IPS-18a (cell line): ENCODE measurements at regions not wholly inside any gene's neighbourhood (a gene's known extent, or its start where the extent isn't known, plus 50 kb on each side); places are given as distances from the start of the nearest gene placed in this dataset.
"Not testable (repeated sequence)": the region's sequence is repeated elsewhere in the genome, so short reads cannot be mapped to it uniquely, and the experiment has no call there.

Experiments
- H3K27ac ChIP-seq: one replicate; pipeline ENCODE4 v1.5.1; 2013; ENCODE audit warnings: low read length
- H3K27me3 ChIP-seq: one replicate; pipeline ENCODE4 v1.6.1; 2013; ENCODE audit warnings: mild to moderate bottlenecking, low read length; ENCODE audit not compliant: control insufficient read depth, insufficient read depth
- H3K36me3 ChIP-seq: one replicate; pipeline ENCODE4 v1.6.1; 2013; ENCODE audit warnings: low read depth, low read length; ENCODE audit not compliant: control insufficient read depth
- H3K4me1 ChIP-seq: one replicate; pipeline ENCODE4 v1.6.1; 2013; ENCODE audit warnings: low read depth, low read length; ENCODE audit not compliant: control insufficient read depth
- H3K4me3 ChIP-seq: one replicate; pipeline ENCODE4 v1.5.1; 2013; ENCODE audit warnings: low read length
- H3K9ac ChIP-seq: one replicate; pipeline ENCODE4 v1.6.1; 2013; ENCODE audit warnings: mild to moderate bottlenecking, low read length, moderate library complexity
- H3K9me3 ChIP-seq: one replicate; pipeline ENCODE4 v1.6.1; 2013; ENCODE audit warnings: low read depth, low read length; ENCODE audit not compliant: control insufficient read depth

DNA sequence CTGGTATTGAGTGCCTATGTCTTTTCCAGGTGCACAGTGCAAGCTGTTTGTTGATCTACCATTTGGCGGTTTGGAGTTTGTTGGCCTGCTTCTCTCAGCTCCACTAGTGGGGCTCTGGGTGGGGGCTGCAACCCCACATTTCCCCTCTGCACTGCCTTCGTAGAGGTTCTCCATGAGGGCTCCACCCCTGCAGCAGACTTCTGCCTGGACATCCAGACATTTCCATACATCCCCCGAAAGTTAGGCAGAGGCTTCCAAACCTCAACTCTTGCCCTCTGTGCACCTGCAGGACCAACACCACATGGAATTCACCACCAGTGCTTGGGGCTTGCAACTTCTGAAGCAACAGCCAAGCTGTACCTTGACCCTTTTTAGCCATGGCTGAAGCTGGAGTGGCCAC is 1024.1 kb downstream of the TMTC2 start:
- no peaks in the 10 kb centered on the region for H3K36me3 ChIP-seq
- no peaks in the 10 kb centered on the region for H3K27me3 ChIP-seq
- H3K27ac ChIP-seq = no peak overlapping the region
- peaks cover 30% of the 10 kb centered on the region for H3K9me3 ChIP-seq
- H3K4me1 ChIP-seq = no peaks in the 10 kb centered on the region
- H3K9ac ChIP-seq = no peak overlapping the region
- H3K4me3 ChIP-seq = no peak overlapping the region

DNA sequence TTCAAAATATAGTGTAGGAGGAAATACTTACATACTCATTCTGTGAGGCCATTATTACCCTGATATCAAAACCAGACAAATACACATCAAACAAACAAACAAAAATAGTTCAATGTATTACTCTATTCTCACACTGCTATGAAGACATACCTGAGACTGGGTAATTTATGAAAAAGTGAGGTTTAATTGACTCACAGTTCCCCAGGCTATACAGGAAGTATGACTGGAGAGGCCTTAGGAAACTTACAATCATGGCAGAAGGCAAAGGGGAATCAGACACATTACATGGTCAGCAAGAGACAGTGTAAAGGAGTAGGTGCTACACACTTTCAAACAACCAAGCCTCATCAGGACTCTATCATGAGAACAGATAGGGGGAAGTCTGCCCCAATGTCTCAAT is 1023.2 kb downstream of the TMTC2 start:
- no peak overlapping the region for H3K27ac ChIP-seq
- no peak overlapping the region for H3K9ac ChIP-seq
- no peaks in the 10 kb centered on the region for H3K4me1 ChIP-seq
- no peaks in the 10 kb centered on the region for H3K27me3 ChIP-seq
- H3K9me3 ChIP-seq = peaks cover 30% of the 10 kb centered on the region
- H3K4me3 ChIP-seq = no peak overlapping the region
- no peaks in the 10 kb centered on the region for H3K36me3 ChIP-seq

DNA sequence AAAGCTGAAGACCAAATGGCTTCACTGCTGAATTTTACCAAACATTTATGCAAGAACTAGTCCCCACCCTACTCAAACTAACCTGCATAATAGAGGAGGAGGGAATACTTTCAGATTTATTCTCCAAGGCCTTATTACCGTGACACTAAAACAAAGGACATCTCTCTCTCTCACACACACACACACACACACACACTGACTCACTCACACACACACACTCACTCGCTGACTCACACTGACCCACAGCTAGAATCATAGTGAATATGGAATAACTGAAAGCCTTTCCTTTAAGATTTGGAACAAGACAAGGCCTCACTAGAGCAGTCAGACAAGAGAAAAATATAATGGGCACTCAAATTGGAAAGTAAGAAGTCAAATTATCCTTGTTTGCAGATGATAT is 1014.1 kb downstream of the TMTC2 start:
- H3K36me3 ChIP-seq = no peaks in the 10 kb centered on the region
- H3K9me3 ChIP-seq = no peaks in the 10 kb centered on the region
- H3K4me1 ChIP-seq = no peaks in the 10 kb centered on the region
- no peak overlapping the region for H3K9ac ChIP-seq
- H3K4me3 ChIP-seq = no peak overlapping the region
- no peaks in the 10 kb centered on the region for H3K27me3 ChIP-seq
- no peak overlapping the region for H3K27ac ChIP-seq

DNA sequence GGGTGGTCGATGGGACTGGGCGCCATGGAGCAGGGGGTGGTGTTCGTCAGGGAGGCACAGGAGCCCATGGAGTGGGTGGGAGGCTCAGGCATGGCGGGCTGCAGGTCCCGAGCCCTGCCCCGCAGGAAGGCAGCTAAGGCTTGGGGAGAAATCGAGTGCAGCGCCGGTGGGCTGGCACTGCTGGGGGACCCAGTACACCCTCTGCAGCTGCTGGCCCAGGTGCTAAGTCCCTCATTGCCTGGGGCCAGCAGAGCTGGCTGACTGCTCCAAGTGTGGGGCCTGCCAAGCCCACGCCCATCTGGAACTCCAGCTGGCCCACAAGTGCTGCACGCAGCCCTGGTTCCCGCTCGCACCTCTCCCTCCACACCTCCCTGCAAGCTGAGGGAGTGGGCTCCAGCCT is 1009.6 kb downstream of the TMTC2 start:
- H3K27ac ChIP-seq, H3K4me3 ChIP-seq, H3K9ac ChIP-seq, H3K4me1 ChIP-seq, H3K36me3 ChIP-seq, H3K9me3 ChIP-seq, H3K27me3 ChIP-seq: not testable (repeated sequence)

DNA sequence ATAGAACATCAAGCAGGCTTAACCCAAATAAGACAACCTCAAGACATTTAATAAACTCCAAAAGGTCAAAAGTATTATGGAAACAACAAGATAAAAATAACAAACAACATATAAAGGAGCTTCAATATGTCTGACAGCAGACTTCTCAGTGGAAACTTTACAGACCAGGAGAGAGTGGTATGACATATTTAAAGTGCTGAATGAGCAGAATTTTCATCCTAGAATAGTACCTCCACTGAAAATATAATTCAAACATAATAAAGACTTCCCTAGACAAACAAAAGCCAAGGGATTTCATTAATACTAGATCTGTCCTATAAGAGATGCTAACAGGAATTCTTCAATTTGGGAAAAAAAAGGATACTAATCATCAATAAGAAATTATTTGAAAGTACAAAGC is 1005.0 kb downstream of the TMTC2 start:
- Histone ChIP-seq H3K9ac (no peak overlapping the region), H3K4me3 (no peak overlapping the region), H3K36me3 (no peaks in the 10 kb centered on the region), H3K27me3 (no peaks in the 10 kb centered on the region), H3K4me1 (no peaks in the 10 kb centered on the region), H3K27ac (no peak overlapping the region), H3K9me3 (peaks cover 2% of the 10 kb centered on the region)

DNA sequence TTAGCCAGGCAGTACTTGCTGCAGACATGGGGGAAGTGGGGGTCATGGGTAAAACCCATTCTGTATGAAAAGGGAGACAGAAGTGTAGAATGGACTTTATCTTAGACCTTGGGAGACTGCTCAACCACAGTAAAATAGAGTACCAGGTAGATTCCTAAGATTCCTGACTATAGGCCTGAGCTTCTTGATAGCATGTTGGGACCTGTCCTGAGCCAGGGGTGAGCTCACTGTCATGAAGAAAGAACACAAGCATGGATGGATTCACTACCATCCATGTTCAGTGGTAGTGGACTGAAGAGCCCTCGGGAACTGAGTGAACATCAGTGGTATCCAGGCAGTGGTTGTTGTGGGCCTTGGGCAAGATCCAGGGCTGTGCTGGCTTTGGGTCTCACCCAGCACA is 1003.8 kb downstream of the TMTC2 start:
- Histone ChIP-seq H3K9ac (no peak overlapping the region), H3K27ac (no peak overlapping the region), H3K27me3 (no peaks in the 10 kb centered on the region), H3K4me1 (no peaks in the 10 kb centered on the region), H3K4me3 (no peak overlapping the region), H3K36me3 (no peaks in the 10 kb centered on the region), H3K9me3 (peaks cover 2% of the 10 kb centered on the region)

DNA sequence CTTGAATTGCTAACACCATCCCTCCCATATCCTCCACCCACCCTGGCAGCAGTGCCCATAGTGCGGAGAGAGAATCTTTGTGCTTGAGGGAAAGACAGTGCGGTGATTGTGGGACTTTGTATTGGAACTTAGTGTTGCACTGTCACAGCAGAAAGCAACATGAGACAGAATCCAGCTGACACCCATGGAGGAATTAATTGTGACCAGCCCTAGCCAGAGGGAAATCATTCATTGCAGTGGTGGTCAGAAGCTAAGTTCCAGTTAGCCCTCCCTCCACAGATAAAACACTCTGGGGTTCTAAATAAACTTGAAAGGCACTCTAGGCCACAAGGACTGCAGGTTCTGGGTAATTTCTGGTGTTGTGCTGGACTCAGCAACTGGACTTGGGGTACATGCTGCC is 1002.6 kb downstream of the TMTC2 start:
- peaks cover 2% of the 10 kb centered on the region for H3K9me3 ChIP-seq
- H3K9ac ChIP-seq = no peak overlapping the region
- H3K4me1 ChIP-seq = no peaks in the 10 kb centered on the region
- H3K36me3 ChIP-seq = no peaks in the 10 kb centered on the region
- H3K27me3 ChIP-seq = no peaks in the 10 kb centered on the region
- no peak overlapping the region for H3K4me3 ChIP-seq
- no peak overlapping the region for H3K27ac ChIP-seq

DNA sequence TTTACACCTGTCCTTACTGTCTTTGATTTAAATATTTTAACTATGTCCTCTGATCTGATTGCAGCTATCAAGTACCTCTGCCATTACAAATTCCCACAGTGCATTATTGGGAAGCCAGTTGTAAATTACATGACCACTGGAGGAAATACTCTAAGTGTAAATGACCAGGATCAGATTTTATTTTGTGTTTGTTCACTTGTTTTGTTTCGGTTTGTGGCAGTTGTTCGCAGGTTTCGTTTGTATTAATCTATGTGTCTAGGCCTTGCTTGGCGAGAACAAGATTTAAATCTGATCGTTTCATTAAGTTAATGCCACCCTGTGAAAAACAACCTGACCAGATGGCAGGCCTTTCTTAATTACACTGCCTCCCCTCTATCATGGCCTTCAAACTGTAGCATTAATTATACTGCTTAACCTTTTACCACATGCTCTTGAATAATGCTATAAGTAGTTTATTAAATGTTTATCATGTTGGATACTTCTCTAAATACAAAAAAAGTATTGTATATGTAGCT is 990.1 kb downstream of the TMTC2 start:
- H3K4me3 ChIP-seq = no peak overlapping the region
- no peaks in the 10 kb centered on the region for H3K9me3 ChIP-seq

DNA sequence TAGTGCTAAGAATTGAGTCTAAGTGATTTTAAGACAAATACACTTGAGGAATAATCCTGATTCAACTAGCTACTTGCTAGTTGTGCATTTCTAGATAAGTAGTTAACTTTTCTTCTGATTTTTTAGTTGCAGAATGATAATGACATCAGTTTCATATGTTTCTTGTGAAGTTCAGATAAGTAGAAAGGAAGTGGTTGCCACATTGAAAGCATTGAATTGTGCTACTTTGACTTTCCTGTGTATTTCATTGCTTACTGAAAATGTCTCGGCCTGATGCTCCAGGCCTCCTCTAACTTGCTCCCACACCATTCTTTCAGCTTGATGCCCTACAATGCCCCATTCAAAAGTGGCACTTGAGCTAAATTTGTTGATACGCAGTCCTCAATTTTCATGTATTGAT is 980.0 kb downstream of the TMTC2 start:
- H3K27ac ChIP-seq = no peak overlapping the region
- H3K4me3 ChIP-seq = no peak overlapping the region
- no peaks in the 10 kb centered on the region for H3K4me1 ChIP-seq
- no peak overlapping the region for H3K9ac ChIP-seq
- H3K9me3 ChIP-seq = no peaks in the 10 kb centered on the region
- H3K27me3 ChIP-seq = no peaks in the 10 kb centered on the region
- H3K36me3 ChIP-seq = no peaks in the 10 kb centered on the region

More for the DNA sequence above, 990.1 kb downstream of the TMTC2 start:
- no peak overlapping the region for H3K9ac ChIP-seq
- no peak overlapping the region for H3K27ac ChIP-seq
- no peaks in the 10 kb centered on the region for H3K36me3 ChIP-seq
- H3K27me3 ChIP-seq = no peaks in the 10 kb centered on the region
- no peaks in the 10 kb centered on the region for H3K4me1 ChIP-seq

DNA sequence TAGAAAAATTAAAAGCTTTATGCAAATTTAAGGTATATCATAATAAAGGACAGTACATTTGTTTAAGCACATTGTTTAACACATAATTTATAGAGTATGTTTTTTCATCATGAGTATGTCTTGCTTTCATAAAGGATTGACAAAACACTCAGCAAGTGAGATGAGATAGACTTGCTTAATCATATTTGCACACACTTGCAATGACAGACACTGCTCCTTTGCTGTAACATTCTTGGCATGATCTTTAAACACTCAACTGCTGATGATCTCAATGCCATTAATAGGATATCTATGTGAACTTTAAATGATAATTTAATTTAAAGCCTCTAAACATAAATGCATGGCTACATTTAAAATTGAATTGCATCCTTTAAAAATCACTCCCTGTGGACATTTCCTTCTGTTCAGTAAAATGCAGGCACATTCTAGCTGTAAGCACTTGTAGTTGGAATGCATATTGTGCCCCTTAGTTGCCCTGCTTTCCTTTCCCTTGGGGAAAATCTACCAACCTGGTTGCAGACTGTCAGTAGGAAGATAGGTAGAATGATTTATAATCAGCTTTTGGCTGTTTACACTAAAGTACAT is 979.0 kb downstream of the TMTC2 start:
- Histone ChIP-seq H3K27ac (no peak overlapping the region), H3K4me1 (no peaks in the 10 kb centered on the region), H3K27me3 (no peaks in the 10 kb centered on the region), H3K9me3 (no peaks in the 10 kb centered on the region), H3K4me3 (no peak overlapping the region), H3K9ac (no peak overlapping the region), H3K36me3 (no peaks in the 10 kb centered on the region)

DNA sequence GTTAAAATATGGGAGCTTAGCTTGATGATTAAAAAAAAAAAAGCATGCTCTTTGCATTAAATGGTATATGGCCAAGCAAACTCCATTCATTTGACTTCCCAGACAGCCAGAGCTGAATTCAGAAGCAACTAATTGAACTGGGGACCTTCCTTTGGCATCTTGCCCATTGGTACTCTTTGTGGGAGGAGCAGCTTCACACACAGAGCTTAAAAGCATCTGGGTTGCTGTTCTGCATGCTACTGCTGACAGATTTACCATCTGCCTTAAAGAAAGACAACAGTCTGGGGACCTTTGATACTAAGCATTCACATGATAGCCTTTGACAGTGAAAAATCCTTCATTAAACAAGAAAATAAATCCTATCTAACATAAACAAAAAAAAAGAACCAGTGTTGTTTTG is 977.9 kb downstream of the TMTC2 start:
- H3K36me3 ChIP-seq = no peaks in the 10 kb centered on the region
- H3K9ac ChIP-seq = no peak overlapping the region
- H3K27ac ChIP-seq = no peak overlapping the region
- H3K27me3 ChIP-seq = no peaks in the 10 kb centered on the region
- H3K4me3 ChIP-seq = no peak overlapping the region
- H3K9me3 ChIP-seq = no peaks in the 10 kb centered on the region
- no peaks in the 10 kb centered on the region for H3K4me1 ChIP-seq

DNA sequence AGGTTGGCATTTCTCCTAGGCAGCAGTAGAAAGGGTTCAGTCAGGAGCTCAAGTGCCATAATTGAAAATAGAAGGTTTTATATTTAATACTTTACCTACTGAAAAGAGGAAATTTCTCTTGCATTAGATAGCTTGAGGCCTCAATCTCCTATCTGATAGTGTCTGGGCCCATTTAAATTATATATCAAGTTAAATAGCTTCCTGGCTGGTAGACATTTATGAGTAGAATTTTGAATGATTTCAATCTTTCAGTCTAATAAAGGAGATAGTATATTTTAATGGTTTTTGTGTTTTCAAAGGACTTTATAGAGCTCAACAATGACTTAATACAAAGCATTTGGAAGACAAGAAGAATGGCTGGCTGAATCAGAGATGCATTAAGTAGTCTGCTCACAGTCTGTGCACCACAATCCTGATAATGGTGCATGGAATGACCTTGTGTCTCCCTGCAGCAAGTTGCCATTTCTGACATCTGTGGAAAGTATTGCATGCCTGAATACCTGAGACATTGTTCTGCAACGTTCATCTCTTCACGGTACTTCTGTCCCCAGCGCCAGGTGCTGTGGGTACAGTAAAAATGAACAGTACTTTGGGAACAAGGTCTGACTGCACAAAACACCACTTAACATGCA is 974.1 kb downstream of the TMTC2 start:
- Histone ChIP-seq H3K27ac (no peak overlapping the region), H3K27me3 (no peaks in the 10 kb centered on the region)

More for the DNA sequence above, 974.1 kb downstream of the TMTC2 start:
- no peaks in the 10 kb centered on the region for H3K9me3 ChIP-seq
- H3K4me1 ChIP-seq = no peaks in the 10 kb centered on the region
- H3K9ac ChIP-seq = no peak overlapping the region
- no peaks in the 10 kb centered on the region for H3K36me3 ChIP-seq
- H3K4me3 ChIP-seq = no peak overlapping the region
